A549 (cell line): ENCODE measurements at regions not wholly inside any gene's neighbourhood (a gene's known extent, or its start where the extent isn't known, plus 50 kb on each side); places are given as distances from the start of the nearest gene placed in this dataset.

ENCODE experiments used
- BCL3 ChIP-seq: fragments of >200 bp; sonication (Bioruptor Twin); formaldehyde crosslinking; IDR thresholded peaks from 3 replicates; pipeline ENCODE4 v1.6.1; 2016
- CTCF ChIP-seq: fragments of >200 bp; sonication (Bioruptor Twin); formaldehyde crosslinking; IDR thresholded peaks from 3 replicates; pipeline ENCODE4 v1.5.1; 2016
- KDM1A ChIP-seq: fragments of 200-600 bp; sonication (generic); IDR thresholded peaks from 2 replicates; pipeline ENCODE4 v1.6.1; 2016; ENCODE audit warnings: low read depth, mild to moderate bottlenecking
- MAZ ChIP-seq: fragments of 150-350 bp; IDR thresholded peaks from 2 replicates; pipeline ENCODE4 v1.6.1; 2014; ENCODE audit warnings: antibody characterized with exemption, low read depth, low read length, borderline replicate concordance
- POLR2A ChIP-seq: IDR thresholded peaks from 2 replicates; pipeline ENCODE4 v1.6.1; 2012; ENCODE audit warnings: mild to moderate bottlenecking, low read length
- REST ChIP-seq: fragments of 200-600 bp; sonication (generic); IDR thresholded peaks from 2 replicates; pipeline ENCODE4 v1.6.1; 2016; ENCODE audit warnings: antibody characterized with exemption, mild to moderate bottlenecking, moderate library complexity

GRCh38 chrX:43224496-43224895 is 431.6 kb upstream of the MAOA start:
- TF ChIP-seq REST, result no peak
- TF ChIP-seq POLR2A, result no peak
- TF ChIP-seq MAZ, result no peak
- no peak for TF ChIP-seq CTCF
- no peak for TF ChIP-seq BCL3
- no peak for TF ChIP-seq KDM1A
